Tibial nerve (tissue), 4 donors: ENCODE measurements at regions not wholly inside any gene's neighbourhood (a gene's known extent, or its start where the extent isn't known, plus 50 kb on each side); places are given as distances from the start of the nearest gene placed in this dataset.

Experiments
- DNase-seq, 2 donors: peaks; one replicate each; pipeline ENCODE4 v3.0.0-alpha.2; 2019; ENCODE audit warnings: low spot score in 2 of 2
- H3K27ac ChIP-seq, 4 donors: fragments of 200-600 bp; sonication (generic) in 3 of 4; one replicate each; pipeline ENCODE4 v1.5.1; 2017 to 2019; ENCODE audit warnings: mild to moderate bottlenecking in 1 of 4
- H3K27me3 ChIP-seq, 2 donors: fragments of 200-600 bp; sonication (generic) in 1 of 2; one replicate each; pipeline versions ENCODE4 v1.5.1 to v1.6.0; 2017 to 2019
- H3K36me3 ChIP-seq, 3 donors: fragments of 200-600 bp; sonication (generic); one replicate each; pipeline ENCODE4 v1.5.1; 2018 to 2019
- H3K4me1 ChIP-seq, 4 donors: fragments of 200-600 bp; sonication (generic) in 3 of 4; one replicate each; pipeline ENCODE4 v1.5.1; 2017 to 2019
- H3K4me3 ChIP-seq, 4 donors: fragments of 200-600 bp; sonication (generic) in 3 of 4; one replicate each; pipeline ENCODE4 v1.5.1; 2017 to 2019; ENCODE audit warnings: mild to moderate bottlenecking in 1 of 4, moderate library complexity in 1 of 4
- H3K9me3 ChIP-seq, 4 donors: fragments of 200-600 bp; sonication (generic) in 3 of 4; one replicate each; pipeline ENCODE4 v1.5.1; 2017 to 2019
- EP300 ChIP-seq, 2 donors: sonication (generic); formaldehyde crosslinking; IDR thresholded peaks; one replicate each; pipeline ENCODE4 v1.6.1; 2017; ENCODE audit warnings: antibody characterized with exemption in 2 of 2, mild to moderate bottlenecking in 1 of 2
- POLR2A ChIP-seq, 2 donors: fragments of 450-650 bp; IDR thresholded peaks; one replicate each; pipeline ENCODE4 v1.6.1; 2017; ENCODE audit warnings: antibody characterized with exemption in 2 of 2, mild to moderate bottlenecking in 2 of 2, moderate library complexity in 2 of 2
- WGBS, 2 donors: methylation state at CpG; one replicate each; pipeline ENCODE4 v1.1.5; 2018; 5-methylcytosine and 5-hydroxymethylcytosine counted together
- TF ChIP-seq, protein P1 (sequence below), 5 experiments: fragments of 200-600 bp in 3 of 5; fragments of 450-650 bp in 2 of 5; sonication (generic) in 3 of 5; IDR thresholded peaks; one replicate each; pipeline ENCODE4 v1.5.1; 2016 to 2019; ENCODE audit warnings: antibody characterized with exemption in 5 of 5, mild to moderate bottlenecking in 3 of 5, moderate library complexity in 2 of 5

GRCh38 chr17:45689451-45689850 lies 94.7 kb upstream of the CRHR1 start:
- H3K4me1 ChIP-seq = no peaks in the 10 kb centered on the region
- TF ChIP-seq EP300 (IDR thresholded peaks at IDR 0.05) = no peak
- TF ChIP-seq, protein P1, sequence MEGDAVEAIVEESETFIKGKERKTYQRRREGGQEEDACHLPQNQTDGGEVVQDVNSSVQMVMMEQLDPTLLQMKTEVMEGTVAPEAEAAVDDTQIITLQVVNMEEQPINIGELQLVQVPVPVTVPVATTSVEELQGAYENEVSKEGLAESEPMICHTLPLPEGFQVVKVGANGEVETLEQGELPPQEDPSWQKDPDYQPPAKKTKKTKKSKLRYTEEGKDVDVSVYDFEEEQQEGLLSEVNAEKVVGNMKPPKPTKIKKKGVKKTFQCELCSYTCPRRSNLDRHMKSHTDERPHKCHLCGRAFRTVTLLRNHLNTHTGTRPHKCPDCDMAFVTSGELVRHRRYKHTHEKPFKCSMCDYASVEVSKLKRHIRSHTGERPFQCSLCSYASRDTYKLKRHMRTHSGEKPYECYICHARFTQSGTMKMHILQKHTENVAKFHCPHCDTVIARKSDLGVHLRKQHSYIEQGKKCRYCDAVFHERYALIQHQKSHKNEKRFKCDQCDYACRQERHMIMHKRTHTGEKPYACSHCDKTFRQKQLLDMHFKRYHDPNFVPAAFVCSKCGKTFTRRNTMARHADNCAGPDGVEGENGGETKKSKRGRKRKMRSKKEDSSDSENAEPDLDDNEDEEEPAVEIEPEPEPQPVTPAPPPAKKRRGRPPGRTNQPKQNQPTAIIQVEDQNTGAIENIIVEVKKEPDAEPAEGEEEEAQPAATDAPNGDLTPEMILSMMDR (IDR thresholded peaks at IDR 0.05) = no peak
- no peak for TF ChIP-seq POLR2A (IDR thresholded peaks at IDR 0.05)
- WGBS, 2 donors = 81 to 85% methylated on average over 6 of the region's 6 CpGs
- no peaks in the 10 kb centered on the region for H3K9me3 ChIP-seq
- DNase-seq = no peak
- no peak overlapping the region for H3K27ac ChIP-seq
- H3K27me3 ChIP-seq = peaks cover 0 to 49% of the 10 kb centered on the region in 2 donors
- H3K4me3 ChIP-seq = no peak overlapping the region
- no peaks in the 10 kb centered on the region for H3K36me3 ChIP-seq

GRCh38 chr17:45690625-45691275 lies 93.4 kb upstream of the CRHR1 start:
- Histone ChIP-seq H3K27me3 (peaks cover 0 to 52% of the 10 kb centered on the region in 2 donors), H3K9me3 (no peaks in the 10 kb centered on the region), H3K4me1 (no peaks in the 10 kb centered on the region), H3K36me3 (no peaks in the 10 kb centered on the region), H3K4me3 (no peak overlapping the region), H3K27ac (no peak overlapping the region)
- TF ChIP-seq POLR2A (IDR thresholded peaks at IDR 0.05) (no peak), EP300 (IDR thresholded peaks at IDR 0.05) (no peak)
- TF ChIP-seq, protein P1 (IDR thresholded peaks at IDR 0.05) = no peak
- no peak for DNase-seq
- 55 to 59% methylated on average over 13 of the region's 13 CpGs for WGBS, 2 donors

DNA sequence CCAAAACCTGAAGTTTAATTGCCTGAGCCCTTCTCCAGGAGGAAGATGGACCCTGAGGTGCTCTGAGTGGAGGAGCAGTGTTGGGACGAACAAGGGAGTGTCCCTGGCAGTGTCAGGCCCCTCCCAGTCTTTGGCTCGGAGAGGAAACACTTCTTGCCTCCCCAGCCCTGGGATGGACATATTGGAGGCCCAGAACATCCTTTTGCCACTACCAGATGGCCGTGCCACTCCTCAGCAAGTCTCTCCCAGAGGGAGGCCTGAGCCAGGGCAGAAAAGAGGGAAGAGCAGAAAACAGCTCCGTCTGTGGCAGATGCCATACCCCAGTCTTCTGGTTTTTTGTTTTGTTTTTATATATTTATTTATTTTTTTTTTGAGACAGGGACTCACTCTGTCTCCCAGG lies 91.5 kb upstream of the CRHR1 start:
- TF ChIP-seq, protein P1 (IDR thresholded peaks at IDR 0.05) = no peak
- TF ChIP-seq EP300 (IDR thresholded peaks at IDR 0.05) (no peak), POLR2A (IDR thresholded peaks at IDR 0.05) (no peak)
- H3K27me3 ChIP-seq = peaks cover 0 to 57% of the 10 kb centered on the region in 2 donors
- H3K27ac ChIP-seq = no peak overlapping the region
- no peaks in the 10 kb centered on the region for H3K36me3 ChIP-seq
- 56 to 58% methylated on average over 4 of the region's 4 CpGs for WGBS, 2 donors
- H3K9me3 ChIP-seq = no peaks in the 10 kb centered on the region
- no peak overlapping the region for H3K4me3 ChIP-seq
- H3K4me1 ChIP-seq = no peaks in the 10 kb centered on the region
- DNase-seq = no peak

DNA sequence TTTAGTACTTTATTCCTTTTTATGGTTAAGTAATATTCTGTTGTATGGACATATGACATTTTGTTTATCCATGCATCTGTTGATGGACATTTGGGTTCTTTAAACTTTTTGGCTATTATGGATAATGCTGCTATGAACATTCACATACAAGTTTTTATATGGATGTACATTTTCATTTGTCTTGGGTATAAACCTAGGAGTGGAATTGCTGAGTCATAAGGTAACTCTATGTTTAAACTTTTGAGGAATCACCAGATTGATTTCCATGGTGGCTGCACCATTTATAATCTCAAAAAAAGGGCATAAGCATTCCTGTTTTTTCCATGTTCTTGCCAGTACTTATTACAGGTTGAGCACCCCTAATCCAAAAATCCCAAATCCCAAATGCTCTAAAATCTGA lies 90.3 kb upstream of the CRHR1 start:
- no peak overlapping the region for H3K27ac ChIP-seq
- peaks cover 0 to 47% of the 10 kb centered on the region in 2 donors for H3K27me3 ChIP-seq
- no peaks in the 10 kb centered on the region for H3K4me1 ChIP-seq
- DNase-seq = no peak
- TF ChIP-seq, protein P1 (IDR thresholded peaks at IDR 0.05) = no peak
- TF ChIP-seq EP300 (IDR thresholded peaks at IDR 0.05) (no peak), POLR2A (IDR thresholded peaks at IDR 0.05) (no peak)
- no peaks in the 10 kb centered on the region for H3K9me3 ChIP-seq
- no peak overlapping the region for H3K4me3 ChIP-seq
- no peaks in the 10 kb centered on the region for H3K36me3 ChIP-seq

- no peaks in the 10 kb centered on the region for H3K9me3 ChIP-seq
- DNase-seq = no peak
- H3K27ac ChIP-seq = no peak overlapping the region
- H3K27me3 ChIP-seq = peaks cover 0 to 25% of the 10 kb centered on the region in 2 donors
- TF ChIP-seq, protein P1 (IDR thresholded peaks at IDR 0.05) = no peak
- TF ChIP-seq EP300 (IDR thresholded peaks at IDR 0.05) (no peak), POLR2A (IDR thresholded peaks at IDR 0.05) (no peak)
- no peaks in the 10 kb centered on the region for H3K36me3 ChIP-seq
- H3K4me1 ChIP-seq = no peaks in the 10 kb centered on the region
- H3K4me3 ChIP-seq = no peak overlapping the region
Observed at GRCh38 chr17:45696442-45696841, 87.7 kb upstream of the CRHR1 start.
